BJ (cell line): ENCODE measurements at regions not wholly inside any gene's neighbourhood (a gene's known extent, or its start where the extent isn't known, plus 50 kb on each side); places are given as distances from the start of the nearest gene placed in this dataset.
"Not testable (repeated sequence)": the region's sequence is repeated elsewhere in the genome, so short reads cannot be mapped to it uniquely, and the experiment has no call there.

Experiments used
- CTCF ChIA-PET: fragments of 350-600 bp; formaldehyde crosslinking; extraction: SDS; loops from one replicate; lab custom pipeline; 2021; ENCODE audit warnings: antibody characterized with exemption, inconsistent platforms; lab: Yijun Ruan, JAX
- POLR2A ChIA-PET: fragments of 300-600 bp; sonication (Branson Sonifier 250); formaldehyde crosslinking; extraction: SDS; loops from one replicate; lab custom pipeline; 2021; ENCODE audit warnings: antibody characterized with exemption; lab: Charles Lee
- DNase-seq: peaks from one replicate; pipeline ENCODE4 v3.0.0-alpha.2; 2011; ENCODE audit warnings: low read depth
- H3K27me3 ChIP-seq: 2 replicates; pipeline ENCODE4 v1.6.0; 2011; ENCODE audit warnings: low read length; ENCODE audit not compliant: control insufficient read depth, insufficient read depth
- H3K36me3 ChIP-seq: 2 replicates; pipeline ENCODE4 v1.5.1; 2011; ENCODE audit warnings: low read length; ENCODE audit not compliant: control insufficient read depth, insufficient read depth
- H3K4me3 ChIP-seq: 2 replicates; pipeline ENCODE4 v1.5.1; 2011; ENCODE audit warnings: low read depth, mild to moderate bottlenecking, control low read depth, low read length
- TF ChIP-seq, protein P1 (sequence below): IDR thresholded peaks from 2 replicates; pipeline ENCODE4 v1.5.1; 2011; ENCODE audit warnings: low read depth, mild to moderate bottlenecking, control low read depth, inconsistent platforms, low read length, moderate library complexity; ENCODE audit not compliant: insufficient read depth

DNA sequence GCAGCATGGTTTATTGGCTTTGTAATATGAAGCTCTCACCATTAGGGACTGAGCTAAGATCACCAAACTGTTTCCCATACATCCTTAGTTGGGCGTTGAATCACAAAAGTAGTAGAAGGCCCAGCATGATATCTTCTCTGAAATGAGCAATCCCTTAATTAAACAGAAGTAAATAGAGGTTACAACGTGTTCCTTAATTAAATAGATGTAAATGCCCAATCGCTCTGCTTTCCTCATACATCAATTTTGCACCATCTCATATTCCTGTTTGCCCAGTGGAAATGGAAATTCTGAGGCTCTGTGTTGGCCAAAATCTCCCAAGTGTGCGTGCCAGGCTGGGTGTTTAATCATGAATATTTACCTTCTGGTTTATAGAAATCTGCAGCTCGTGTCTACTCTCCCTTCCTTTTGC lies 107.4 kb upstream of the FOXB1 start:
- POLR2A ChIA-PET, result no interaction called here
- H3K36me3 ChIP-seq, result no peaks in the 10 kb centered on the region
- TF ChIP-seq, protein P1, sequence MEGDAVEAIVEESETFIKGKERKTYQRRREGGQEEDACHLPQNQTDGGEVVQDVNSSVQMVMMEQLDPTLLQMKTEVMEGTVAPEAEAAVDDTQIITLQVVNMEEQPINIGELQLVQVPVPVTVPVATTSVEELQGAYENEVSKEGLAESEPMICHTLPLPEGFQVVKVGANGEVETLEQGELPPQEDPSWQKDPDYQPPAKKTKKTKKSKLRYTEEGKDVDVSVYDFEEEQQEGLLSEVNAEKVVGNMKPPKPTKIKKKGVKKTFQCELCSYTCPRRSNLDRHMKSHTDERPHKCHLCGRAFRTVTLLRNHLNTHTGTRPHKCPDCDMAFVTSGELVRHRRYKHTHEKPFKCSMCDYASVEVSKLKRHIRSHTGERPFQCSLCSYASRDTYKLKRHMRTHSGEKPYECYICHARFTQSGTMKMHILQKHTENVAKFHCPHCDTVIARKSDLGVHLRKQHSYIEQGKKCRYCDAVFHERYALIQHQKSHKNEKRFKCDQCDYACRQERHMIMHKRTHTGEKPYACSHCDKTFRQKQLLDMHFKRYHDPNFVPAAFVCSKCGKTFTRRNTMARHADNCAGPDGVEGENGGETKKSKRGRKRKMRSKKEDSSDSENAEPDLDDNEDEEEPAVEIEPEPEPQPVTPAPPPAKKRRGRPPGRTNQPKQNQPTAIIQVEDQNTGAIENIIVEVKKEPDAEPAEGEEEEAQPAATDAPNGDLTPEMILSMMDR, result no peak
- no peaks in the 10 kb centered on the region for H3K27me3 ChIP-seq
- no peak overlapping the region for H3K4me3 ChIP-seq
- no peak for DNase-seq
- CTCF ChIA-PET, result interaction anchor here (1.2 kb wide), 1 partner anchor 21 kb away, joined by 3 read pairs; no protein-coding TSS in a partner anchor

GRCh38 chr15:59894835-59895234 lies 109.3 kb upstream of the FOXB1 start:
- TF ChIP-seq, protein P1, result no peak
- H3K27me3 ChIP-seq, result no peaks in the 10 kb centered on the region
- DNase-seq, result no peak
- H3K4me3 ChIP-seq, result no peak overlapping the region
- ChIA-PET CTCF (no interaction called here), POLR2A (no interaction called here)
- H3K36me3 ChIP-seq, result no peaks in the 10 kb centered on the region

GRCh38 chr15:59892985-59893384 lies 111.1 kb upstream of the FOXB1 start:
- no peaks in the 10 kb centered on the region for H3K36me3 ChIP-seq
- no peaks in the 10 kb centered on the region for H3K27me3 ChIP-seq
- H3K4me3 ChIP-seq, result no peak overlapping the region
- POLR2A ChIA-PET, result no interaction called here
- TF ChIP-seq, protein P1, result no peak
- no peak for DNase-seq
- CTCF ChIA-PET, result no interaction called here

- DNase-seq, CTCF ChIA-PET, H3K4me3 ChIP-seq, H3K36me3 ChIP-seq, H3K27me3 ChIP-seq, POLR2A ChIA-PET: not testable (repeated sequence)
Observed at GRCh38 chr15:59887870-59888269, 116.2 kb upstream of the FOXB1 start.

- CTCF ChIA-PET, result no interaction called here
- no peak for DNase-seq
- POLR2A ChIA-PET, result no interaction called here
- Histone ChIP-seq H3K36me3 (no peaks in the 10 kb centered on the region), H3K27me3 (no peaks in the 10 kb centered on the region), H3K4me3 (no peak overlapping the region)
- TF ChIP-seq, protein P1, result no peak
Observed at GRCh38 chr15:59887211-59887610, 116.9 kb upstream of the FOXB1 start.

GRCh38 chr15:59886441-59886840 lies 117.7 kb upstream of the FOXB1 start:
- TF ChIP-seq, protein P1, result no peak
- Histone ChIP-seq H3K4me3 (no peak overlapping the region), H3K27me3 (no peaks in the 10 kb centered on the region), H3K36me3 (no peaks in the 10 kb centered on the region)
- ChIA-PET CTCF (interaction anchor here (0.6 kb wide), 1 partner anchor 241 kb away, joined by 3 read pairs; no protein-coding TSS in a partner anchor), POLR2A (no interaction called here)
- DNase-seq, result no peak
